A673 (cell line): ENCODE measurements at regions not wholly inside any gene's neighbourhood (a gene's known extent, or its start where the extent isn't known, plus 50 kb on each side); places are given as distances from the start of the nearest gene placed in this dataset.

Experiments used
- EZH2 ChIP-seq: fragments of 200-600 bp; sonication (generic); IDR thresholded peaks from 2 replicates; pipeline ENCODE4 v1.6.1; 2017; ENCODE audit warnings: borderline replicate concordance, low read depth, mild to moderate bottlenecking, mixed read lengths, antibody characterized with exemption, low read length; ENCODE audit not compliant: poor library complexity, severe bottlenecking
- TF ChIP-seq, protein P1 (sequence below): fragments of 300-800, 200-600 bp; sonication (generic); conservative IDR thresholded peaks from 2 replicates; pipeline ENCODE4 v1.5.1; 2017; ENCODE audit warnings: low read depth, mild to moderate bottlenecking, antibody characterized with exemption, low read length, moderate library complexity, mixed read lengths

DNA sequence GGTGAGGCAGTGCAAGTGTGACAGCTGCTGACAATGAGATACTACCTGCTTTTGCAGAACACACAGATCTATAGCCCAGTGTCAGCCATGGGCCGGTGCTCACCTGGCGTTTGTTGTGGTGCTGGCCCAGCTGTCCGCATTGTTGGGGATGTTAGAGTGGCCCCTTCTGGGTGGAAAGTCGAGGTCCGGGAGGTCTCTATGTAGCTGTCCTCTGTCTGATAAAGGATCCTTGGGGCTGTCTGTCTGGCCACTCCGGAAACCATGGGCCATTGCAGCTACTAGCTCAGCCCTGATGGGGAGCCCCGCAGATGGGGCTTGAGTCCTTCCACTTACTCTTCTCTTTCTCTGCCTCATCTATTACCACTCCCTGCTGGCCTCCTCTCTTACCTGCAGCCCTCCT, 181.5 kb upstream of the TSHZ3 start:
- TF ChIP-seq, protein P1, sequence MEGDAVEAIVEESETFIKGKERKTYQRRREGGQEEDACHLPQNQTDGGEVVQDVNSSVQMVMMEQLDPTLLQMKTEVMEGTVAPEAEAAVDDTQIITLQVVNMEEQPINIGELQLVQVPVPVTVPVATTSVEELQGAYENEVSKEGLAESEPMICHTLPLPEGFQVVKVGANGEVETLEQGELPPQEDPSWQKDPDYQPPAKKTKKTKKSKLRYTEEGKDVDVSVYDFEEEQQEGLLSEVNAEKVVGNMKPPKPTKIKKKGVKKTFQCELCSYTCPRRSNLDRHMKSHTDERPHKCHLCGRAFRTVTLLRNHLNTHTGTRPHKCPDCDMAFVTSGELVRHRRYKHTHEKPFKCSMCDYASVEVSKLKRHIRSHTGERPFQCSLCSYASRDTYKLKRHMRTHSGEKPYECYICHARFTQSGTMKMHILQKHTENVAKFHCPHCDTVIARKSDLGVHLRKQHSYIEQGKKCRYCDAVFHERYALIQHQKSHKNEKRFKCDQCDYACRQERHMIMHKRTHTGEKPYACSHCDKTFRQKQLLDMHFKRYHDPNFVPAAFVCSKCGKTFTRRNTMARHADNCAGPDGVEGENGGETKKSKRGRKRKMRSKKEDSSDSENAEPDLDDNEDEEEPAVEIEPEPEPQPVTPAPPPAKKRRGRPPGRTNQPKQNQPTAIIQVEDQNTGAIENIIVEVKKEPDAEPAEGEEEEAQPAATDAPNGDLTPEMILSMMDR: no peak
- no peak for TF ChIP-seq EZH2
